ENCODE measurements at regions not wholly inside any gene's neighbourhood (a gene's known extent, or its start where the extent isn't known, plus 50 kb on each side); places are given as distances from the start of the nearest gene placed in this dataset.

DNA sequence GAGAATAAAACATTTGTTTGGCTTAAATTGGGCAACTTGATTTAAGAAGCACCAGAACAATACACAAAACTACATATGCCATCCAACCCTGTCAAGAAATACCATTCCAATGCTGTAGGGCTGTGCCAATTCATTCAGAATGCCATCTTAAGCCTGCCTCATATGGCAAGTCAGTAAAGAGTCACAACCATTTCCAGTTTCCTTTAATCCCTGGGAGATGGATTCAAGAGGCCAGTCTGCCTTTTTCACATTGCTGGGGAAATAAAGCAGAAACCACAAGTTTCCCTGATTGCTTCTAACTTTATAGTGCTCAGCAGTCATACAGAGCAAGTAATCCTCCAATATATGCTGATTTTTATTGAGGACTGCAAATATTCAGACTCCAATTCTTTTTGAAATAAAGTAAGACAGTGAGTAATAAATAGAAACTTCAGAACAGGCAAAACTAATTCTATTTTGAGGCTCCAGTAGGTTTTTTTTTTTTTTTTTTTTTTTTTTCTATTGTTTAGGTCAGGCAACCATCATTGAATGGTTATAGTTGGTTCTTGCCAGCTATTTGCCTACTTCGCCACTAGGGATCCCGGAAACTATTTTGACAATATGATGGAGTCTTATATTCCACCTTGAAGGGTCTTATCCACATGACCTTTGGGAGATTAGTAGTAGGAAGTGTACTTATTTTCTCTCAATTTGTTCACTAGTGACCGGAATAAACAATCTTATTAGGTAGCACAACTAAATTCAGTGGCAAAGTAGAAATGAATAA lies 400.9 kb upstream of the MEF2C start:
- TF ChIP-seq, protein P1, sequence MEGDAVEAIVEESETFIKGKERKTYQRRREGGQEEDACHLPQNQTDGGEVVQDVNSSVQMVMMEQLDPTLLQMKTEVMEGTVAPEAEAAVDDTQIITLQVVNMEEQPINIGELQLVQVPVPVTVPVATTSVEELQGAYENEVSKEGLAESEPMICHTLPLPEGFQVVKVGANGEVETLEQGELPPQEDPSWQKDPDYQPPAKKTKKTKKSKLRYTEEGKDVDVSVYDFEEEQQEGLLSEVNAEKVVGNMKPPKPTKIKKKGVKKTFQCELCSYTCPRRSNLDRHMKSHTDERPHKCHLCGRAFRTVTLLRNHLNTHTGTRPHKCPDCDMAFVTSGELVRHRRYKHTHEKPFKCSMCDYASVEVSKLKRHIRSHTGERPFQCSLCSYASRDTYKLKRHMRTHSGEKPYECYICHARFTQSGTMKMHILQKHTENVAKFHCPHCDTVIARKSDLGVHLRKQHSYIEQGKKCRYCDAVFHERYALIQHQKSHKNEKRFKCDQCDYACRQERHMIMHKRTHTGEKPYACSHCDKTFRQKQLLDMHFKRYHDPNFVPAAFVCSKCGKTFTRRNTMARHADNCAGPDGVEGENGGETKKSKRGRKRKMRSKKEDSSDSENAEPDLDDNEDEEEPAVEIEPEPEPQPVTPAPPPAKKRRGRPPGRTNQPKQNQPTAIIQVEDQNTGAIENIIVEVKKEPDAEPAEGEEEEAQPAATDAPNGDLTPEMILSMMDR (IDR thresholded peaks at IDR 0.05), result no peak
- intact Hi-C loops (cut with DNase I), result loop anchor here (10.0 kb wide), 1 partner anchor 549 kb away; no protein-coding TSS in a partner anchor
- no peak overlapping the region for H3K4me3 ChIP-seq
- H3K9me3 ChIP-seq, result no peaks in the 10 kb centered on the region
- DNase-seq (ENCODE audit: low spot score in 2 of 2), result no peak
- H3K36me3 ChIP-seq, result no peaks in the 10 kb centered on the region
- no peak overlapping the region for H3K27ac ChIP-seq
- H3K4me1 ChIP-seq, result peaks cover 0 to 11% of the 10 kb centered on the region in 2 donors
- H3K27me3 ChIP-seq, result no peaks in the 10 kb centered on the region

DNA sequence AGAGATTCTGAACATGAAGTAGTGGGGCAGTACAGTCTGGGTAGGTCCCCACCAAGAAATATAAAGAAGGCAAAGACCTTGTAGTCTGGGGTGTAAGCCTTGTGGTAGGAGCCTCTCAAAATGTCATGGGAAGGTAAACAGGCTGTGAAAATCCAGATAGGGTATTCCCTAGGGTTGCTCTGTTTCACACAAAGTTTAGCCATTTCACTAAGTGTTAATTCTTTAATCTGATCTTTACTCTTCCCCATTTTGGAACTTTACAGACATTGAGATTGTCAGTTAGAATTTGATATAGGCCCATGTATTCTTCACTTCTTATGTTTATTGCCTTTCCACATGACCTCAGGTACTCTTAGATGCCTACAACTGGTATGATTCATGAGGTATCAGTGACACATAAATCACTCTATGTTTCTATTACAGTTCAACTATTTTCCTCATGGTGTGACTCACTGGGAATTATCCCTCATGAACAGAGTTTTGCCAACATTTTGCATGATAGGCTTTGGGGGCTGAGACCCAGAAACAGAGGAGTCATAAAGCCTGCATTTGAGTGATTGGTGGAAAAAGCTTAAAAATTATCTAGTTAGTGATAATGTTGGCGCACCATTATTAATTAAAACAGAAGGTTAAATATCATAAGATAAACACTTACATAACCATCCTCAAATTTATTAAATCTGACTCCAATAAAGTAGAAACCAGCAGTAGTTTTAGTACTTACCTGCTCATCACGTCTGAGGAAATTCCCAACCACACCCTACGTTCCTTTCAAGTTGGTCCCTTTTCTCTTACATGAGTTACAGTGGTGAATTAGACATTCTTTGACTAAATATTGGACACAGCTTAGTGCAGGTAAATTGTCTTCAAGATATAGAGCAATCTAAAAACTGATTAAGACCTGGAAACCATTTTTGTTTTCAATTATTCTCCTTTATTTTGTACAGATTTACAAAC lies 399.8 kb upstream of the MEF2C start:
- no peak for DNase-seq (ENCODE audit: low spot score in 2 of 2)
- Histone ChIP-seq H3K27me3 (no peaks in the 10 kb centered on the region), H3K27ac (no peak overlapping the region), H3K4me1 (peaks cover 0 to 14% of the 10 kb centered on the region in 2 donors), H3K36me3 (no peaks in the 10 kb centered on the region), H3K4me3 (no peak overlapping the region), H3K9me3 (no peaks in the 10 kb centered on the region)
- TF ChIP-seq, protein P1 (IDR thresholded peaks at IDR 0.05), result no peak
- intact Hi-C loops (cut with DNase I), result loop anchor here (10.0 kb wide), 1 partner anchor 548 kb away; no protein-coding TSS in a partner anchor

DNA sequence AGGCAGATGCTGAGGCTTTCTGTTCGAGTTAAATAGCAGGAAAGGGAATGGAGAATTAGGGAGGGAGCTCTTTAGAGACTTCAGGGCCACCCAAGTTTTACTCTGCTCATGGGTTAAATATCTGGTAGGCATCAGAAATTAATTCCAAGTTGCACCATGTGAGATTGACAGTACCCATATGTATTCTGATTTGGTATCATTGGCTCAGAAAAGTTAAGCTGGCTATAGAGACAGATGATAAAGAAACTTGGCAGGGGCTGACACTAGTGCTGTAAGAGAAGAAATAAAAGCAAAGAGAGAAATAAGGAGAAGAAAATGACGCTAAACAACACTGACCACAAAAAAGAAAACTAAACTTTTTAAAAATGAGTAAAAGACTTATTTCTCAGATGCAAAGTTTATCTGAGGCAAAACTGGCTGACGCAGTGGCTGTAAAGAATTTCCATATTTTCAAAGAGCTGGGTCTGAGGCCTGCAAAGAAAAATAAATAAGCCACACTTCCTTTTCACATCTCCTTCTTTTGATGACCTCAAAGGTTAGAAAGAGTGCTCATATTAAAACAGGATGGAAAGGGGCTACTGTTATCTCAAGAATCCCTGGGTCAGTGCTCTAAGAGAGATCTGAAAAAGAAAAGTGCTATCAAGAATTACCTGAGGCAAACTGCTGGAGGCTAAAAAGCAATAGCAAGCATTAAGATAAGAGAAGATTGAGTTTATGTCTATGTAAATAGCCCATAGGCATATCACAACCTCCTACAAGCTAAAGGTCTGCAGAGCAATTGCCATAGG lies 399.0 kb upstream of the MEF2C start:
- H3K4me3 ChIP-seq, result peak overlapping the region in 1 of 2 donors; percentile 29
- intact Hi-C loops (cut with DNase I), result loop anchor here (10.0 kb wide), 1 partner anchor 547 kb away; no protein-coding TSS in a partner anchor
- no peaks in the 10 kb centered on the region for H3K27me3 ChIP-seq
- no peaks in the 10 kb centered on the region for H3K9me3 ChIP-seq
- TF ChIP-seq, protein P1 (IDR thresholded peaks at IDR 0.05), result no peak
- H3K27ac ChIP-seq, result peak overlapping the region in 1 of 2 donors; percentile 44
- peaks cover 0 to 16% of the 10 kb centered on the region in 2 donors for H3K4me1 ChIP-seq
- no peaks in the 10 kb centered on the region for H3K36me3 ChIP-seq
- no peak for DNase-seq (ENCODE audit: low spot score in 2 of 2)

DNA sequence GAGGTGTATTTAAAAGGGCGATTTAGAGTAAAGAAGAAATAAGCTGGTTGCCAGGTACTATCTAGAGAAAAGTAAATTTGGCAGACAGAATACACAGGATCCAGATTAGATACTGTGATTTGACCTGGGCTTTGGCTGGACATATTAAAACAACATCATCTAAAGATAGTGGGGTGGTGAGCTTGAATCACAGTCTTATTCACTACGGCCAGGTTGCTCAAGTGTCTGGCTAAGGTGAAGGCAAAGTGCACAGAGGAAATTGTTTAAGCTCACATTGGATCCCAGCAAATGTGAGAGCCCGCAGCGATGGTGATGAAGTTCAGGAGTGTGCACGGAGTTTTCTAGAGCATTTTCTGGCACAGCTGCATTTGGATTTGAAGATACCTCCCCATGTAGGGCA lies 398.2 kb upstream of the MEF2C start:
- intact Hi-C loops (cut with DNase I), result loop anchor here (10.0 kb wide), 1 partner anchor 546 kb away; no protein-coding TSS in a partner anchor
- peak overlapping the region in 1 of 2 donors; percentile 29 for H3K4me3 ChIP-seq

More for the DNA sequence above, 398.2 kb upstream of the MEF2C start:
- no peak for DNase-seq (ENCODE audit: low spot score in 2 of 2)
- Histone ChIP-seq H3K27ac (peak overlapping the region in 1 of 2 donors; percentile 44), H3K4me1 (peaks cover 0 to 16% of the 10 kb centered on the region in 2 donors), H3K27me3 (no peaks in the 10 kb centered on the region), H3K36me3 (no peaks in the 10 kb centered on the region), H3K9me3 (no peaks in the 10 kb centered on the region)
- TF ChIP-seq, protein P1 (IDR thresholded peaks at IDR 0.05), result no peak
